Transverse colon (tissue), 4 donors: ENCODE measurements at regions not wholly inside any gene's neighbourhood (a gene's known extent, or its start where the extent isn't known, plus 50 kb on each side); places are given as distances from the start of the nearest gene placed in this dataset.

Source experiments
- CTCF ChIP-seq, 5 experiments: fragments of 200-600 bp in 3 of 5; fragments of 450-650 bp in 2 of 5; sonication (generic) in 3 of 5; IDR thresholded peaks; 1 replicate in 2 of 5; 2 replicates in 3 of 5; pipeline ENCODE4 v1.5.1; 2016 to 2017; ENCODE audit warnings: antibody characterized with exemption in 5 of 5, inconsistent platforms in 3 of 5, mild to moderate bottlenecking in 2 of 5, moderate library complexity in 1 of 5
- POLR2A ChIP-seq: fragments of 450-650 bp; IDR thresholded peaks from one replicate; pipeline ENCODE4 v1.6.1; 2016; ENCODE audit warnings: antibody characterized with exemption, mild to moderate bottlenecking, moderate library complexity
- POLR2AphosphoS5 ChIP-seq, 3 donors: sonication (generic); formaldehyde crosslinking; IDR thresholded peaks; one replicate each; pipeline ENCODE4 v1.6.1; 2016; ENCODE audit warnings: antibody characterized with exemption in 3 of 3

- TF ChIP-seq CTCF (IDR thresholded peaks at IDR 0.05), result no peak
- TF ChIP-seq POLR2AphosphoS5 (IDR thresholded peaks at IDR 0.05), result no peak
- no peak for TF ChIP-seq POLR2A
Measured at GRCh38 chr6:6836609-6837406, 248.3 kb downstream of the LY86 start.
